SHP77 treated with DMSO at 0.1 percent for 48 hours (cell line): ENCODE measurements at regions not wholly inside any gene's neighbourhood (a gene's known extent, or its start where the extent isn't known, plus 50 kb on each side); places are given as distances from the start of the nearest gene placed in this dataset.
"Not testable (repeated sequence)": the region's sequence is repeated elsewhere in the genome, so short reads cannot be mapped to it uniquely, and the experiment has no call there.

Experiments used
- DNase-seq: peaks from one replicate; lab custom pipeline; 2025; lab: John Stamatoyannopoulos, UW

DNA sequence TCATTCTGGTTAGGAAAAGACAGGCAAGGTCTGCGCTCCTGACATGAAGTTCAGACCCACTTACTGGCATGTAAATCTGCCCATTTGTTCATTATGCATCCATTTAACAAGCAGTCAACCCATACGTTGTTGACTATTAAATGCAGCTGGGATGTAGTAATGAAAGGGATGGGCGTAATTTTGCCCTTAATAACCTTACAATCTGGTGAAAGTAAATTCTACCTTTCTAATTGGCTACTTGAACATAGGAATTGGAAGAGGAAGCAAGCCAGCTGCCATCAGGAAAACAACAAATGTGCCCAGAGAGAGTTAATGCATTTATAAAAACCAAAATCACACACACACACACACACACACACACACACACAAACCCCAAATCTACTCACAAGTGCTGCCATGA is 170.2 kb upstream of the PITRM1 start:
- no peak for DNase-seq

DNA sequence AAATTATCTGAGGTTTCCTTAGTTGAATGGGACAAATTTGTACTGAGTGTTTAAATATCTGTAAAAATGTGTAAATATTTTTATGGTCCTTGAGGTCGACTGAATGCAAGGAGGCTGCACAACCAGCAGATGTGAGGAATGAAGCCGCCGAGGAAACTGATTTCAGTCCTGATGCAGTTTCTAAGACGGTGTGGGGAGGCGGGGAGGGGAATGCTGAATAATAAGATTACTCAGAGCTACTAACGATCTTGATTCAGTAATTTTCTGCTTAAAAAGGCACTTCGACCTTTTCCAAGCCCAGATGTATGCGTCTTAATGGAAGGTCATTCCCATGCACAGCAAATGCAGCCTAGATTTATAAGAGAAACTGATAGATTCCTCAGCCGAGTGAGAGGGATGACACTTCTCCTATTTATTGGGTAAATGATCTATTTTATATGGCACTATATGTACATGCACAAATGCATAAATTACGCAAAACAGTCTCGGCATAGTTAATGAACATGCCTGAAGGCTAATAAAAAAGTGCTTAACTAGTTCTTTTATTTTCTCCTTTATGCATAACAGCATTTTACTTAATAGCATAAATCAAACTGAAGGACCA is 167.6 kb upstream of the PITRM1 start:
- no peak for DNase-seq

DNA sequence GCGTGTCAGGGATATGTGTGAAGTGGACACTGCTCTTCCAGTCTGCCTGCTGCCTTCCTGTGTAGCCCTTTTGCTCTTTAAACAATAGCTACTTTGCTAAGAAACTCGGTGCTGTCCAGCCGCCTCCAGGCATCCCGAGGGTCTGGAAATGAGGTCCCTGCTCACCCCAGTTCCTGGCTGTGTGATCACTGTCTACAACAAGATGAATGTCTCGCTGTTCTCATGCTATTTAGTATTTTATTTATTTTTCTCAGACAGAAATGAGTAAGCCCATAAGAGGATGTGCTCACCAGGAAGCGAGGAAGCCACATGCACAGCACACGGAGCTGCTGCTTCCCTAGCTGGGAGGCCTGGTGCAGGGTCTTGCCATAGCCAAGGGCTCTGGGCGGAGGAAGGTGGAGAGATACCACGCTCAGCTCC is 167.0 kb upstream of the PITRM1 start:
- no peak for DNase-seq

DNA sequence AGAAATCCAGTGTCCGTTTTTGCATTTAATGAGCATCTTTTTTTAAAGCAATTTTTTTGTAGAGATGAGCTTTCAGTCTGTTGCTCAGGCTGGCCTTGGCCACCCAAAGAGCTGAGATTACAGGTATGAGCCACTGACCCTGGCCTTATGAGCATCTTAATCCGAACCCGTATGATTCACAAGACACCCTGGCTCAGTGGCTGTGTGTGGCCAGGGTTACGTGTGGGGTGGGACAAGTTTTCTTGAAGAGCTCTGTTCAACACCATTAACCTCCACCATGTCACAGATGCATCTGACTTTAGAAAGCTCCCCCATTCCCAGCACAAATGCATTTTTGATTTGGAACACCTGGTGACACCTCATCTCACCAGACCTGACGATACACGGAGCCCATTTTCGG is 166.5 kb upstream of the PITRM1 start:
- DNase-seq = no peak

DNA sequence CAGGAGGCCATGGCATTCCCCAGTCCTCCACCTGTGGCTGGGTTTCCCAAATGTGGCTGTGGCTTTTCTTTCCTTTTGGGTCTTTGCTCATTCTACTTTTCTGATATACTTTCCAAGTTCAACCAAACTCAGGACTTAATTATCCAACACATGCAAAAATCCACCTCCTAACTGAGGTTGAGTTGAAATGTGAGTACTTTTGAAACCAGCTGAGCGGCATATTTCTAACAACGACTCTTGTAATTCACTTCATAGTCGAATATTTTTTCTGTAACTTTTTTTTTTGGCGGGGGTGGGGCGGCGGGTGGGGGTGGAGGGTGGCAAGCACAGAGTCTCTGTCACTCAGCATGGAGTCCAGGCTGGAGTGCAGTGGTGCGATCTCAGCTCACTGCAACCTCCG is 165.2 kb upstream of the PITRM1 start:
- DNase-seq = no peak

DNA sequence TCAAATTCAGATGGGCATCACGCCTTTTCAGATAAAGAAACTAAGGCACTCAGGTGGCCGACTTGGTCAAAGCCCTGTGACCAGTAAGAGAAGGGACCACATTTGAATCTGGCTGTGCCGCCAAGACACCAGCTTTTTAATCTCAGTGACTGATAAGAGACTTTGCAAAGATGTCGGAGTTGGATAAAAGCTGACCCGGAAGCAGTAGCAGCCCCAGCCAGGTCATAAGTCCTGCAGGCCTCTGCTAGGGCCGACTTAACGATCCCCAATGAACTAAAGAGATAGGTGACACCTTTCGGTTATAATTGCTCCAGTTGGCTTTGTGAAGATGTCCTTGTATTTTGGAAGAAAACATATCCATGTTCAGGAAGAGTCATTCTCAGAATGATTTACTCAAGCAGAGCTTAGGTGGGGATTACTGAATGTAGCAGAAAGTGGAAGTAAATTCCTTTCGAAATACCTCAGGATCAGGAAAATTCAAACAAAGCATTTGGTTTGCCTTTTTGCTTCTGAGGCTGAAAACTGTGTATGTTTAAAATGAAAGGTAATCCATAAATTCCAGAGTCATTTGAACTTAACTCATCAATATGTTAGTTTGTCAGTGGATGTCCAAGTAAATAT is 164.2 kb upstream of the PITRM1 start:
- DNase-seq = no peak

DNA sequence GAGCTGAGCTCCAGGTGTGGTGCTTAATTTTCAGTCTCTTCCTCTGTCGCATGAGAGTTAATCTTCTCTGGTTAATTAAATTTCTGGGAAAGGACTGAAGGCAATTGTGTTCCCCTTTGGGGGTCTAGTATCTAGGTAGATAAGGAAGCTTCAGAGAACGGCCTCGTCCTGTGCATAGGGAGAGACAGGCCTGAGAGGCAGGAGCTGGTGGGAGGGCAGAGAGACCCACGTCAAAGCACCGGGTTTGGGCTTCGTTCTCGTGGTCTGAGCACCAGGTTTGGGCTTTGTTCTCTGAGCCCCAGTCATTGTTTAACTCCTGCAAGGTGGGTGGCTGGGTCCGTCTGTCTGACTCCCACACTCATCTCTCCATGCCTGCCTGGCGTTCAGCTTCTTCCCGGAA is 160.8 kb upstream of the PITRM1 start:
- DNase-seq = no peak

DNA sequence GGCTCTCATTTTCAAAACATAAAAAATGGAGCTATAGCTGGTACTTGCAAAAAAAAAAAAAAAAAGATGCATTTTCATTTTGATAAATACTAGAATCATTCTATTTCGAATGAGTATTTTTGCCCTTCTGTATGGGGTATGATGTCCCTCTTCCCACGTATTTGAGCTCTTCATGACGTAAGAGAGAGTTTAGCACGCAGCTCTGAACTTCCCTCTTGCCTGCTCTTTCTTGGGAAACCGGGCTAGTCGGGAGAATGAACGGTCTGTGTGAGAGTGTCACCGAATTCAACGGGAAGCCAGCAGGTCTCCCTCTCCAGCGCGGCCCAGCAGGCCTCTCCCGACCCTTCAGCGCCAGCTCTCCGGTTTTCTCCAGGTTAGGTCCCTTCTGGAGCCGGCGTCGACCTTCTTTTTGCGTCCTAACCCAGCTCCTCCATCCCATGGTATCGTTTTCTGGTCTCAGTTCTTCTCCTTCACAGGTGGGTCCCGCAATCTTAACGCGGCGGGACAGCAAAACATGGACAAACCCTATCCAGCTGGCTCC is 159.2 kb upstream of the PITRM1 start:
- DNase-seq = no peak

DNA sequence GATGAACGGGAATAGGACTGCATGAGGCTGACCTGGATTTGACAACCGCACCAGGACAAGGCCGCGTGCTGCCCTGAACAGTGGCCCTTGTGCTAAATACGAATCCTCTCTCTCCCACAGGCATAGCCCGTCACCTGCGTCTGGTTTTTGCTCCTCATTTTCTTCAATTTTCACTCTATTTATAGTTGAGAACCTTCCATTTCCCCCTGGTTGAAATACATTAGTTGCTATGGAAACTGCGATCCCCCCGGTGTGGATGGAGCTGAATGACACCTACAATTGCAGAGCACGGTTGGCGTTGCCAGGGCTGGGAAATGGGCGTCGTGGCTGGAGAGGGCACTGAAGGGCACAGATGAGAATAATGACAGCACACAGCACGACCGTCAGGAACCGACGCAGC is 158.6 kb upstream of the PITRM1 start:
- DNase-seq = no peak

DNA sequence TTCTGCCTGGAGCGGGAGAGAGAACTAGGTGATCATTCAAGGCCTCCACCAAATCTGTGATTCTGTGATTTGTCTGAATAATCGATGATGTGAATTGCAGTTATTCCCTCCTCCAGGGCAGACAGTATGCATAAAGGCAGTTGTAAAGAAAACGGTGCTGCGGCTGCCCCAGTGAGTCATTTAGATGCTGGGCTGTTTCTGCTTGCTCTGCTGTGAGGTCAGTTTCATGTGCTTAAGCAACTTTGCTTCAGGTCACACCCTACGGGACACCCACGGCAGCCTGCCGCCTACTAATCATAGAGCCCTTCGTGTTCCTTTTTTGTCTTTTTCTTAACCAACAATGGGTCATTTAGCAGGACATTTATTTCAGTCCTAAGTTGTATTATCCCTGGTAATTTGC is 158.1 kb upstream of the PITRM1 start:
- no peak for DNase-seq

DNA sequence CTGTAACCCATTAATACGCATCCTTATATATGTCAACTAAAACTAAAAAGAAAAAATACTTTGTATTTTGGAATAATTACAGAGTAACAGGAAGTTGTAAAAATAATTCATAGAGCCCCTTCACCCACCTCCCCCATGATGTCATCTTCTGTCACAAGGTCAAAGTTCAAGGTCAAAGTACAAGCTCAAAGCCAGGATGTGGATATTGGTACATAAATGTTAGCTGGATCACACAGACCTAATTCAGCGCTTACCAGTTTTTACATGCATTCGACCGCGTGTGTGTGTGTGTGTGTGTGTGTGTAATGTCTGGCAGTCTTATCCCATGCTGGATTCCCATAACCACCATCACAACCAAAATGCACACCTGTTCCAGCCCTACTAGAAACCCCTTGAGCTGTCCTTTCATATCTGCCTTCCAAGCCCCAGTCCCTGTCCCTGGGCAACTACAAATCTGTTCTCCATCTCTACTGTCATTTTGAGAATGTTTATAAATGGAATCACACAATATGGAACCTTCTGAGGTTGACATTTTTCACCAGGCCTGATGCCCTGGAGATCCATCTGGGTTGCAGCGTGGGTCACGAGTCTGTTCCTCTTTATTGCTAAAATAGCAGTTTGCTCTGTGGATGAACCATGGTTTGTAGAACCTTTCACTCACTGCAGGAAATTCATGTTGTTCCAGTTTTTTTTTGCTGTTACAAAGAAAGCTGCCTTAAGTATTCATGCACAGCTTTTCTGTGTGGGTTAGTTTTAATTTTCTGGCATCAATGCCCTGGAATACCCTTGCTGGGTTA is 153.6 kb upstream of the PITRM1 start:
- DNase-seq = no peak

DNA sequence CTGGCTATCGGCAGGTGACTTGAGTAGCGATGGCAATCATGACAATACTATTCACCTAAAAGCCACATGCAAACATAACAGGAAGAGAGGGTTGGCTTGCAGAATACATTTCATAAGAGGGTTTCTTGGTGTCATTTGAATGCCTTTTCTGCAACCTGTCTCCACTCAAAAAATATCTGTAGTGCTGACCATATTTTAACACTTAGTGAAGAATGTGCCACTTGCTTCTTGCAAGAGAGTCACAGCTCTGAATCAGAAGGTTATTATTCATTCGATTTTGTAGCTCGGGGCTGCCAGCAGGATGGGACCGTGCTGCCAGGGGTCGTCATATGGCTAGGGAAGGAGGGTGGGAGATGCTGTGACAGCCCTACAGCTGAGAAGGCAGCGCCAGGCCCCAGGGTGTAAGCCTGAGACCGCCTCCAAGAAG is 152.0 kb upstream of the PITRM1 start:
- no peak for DNase-seq

DNA sequence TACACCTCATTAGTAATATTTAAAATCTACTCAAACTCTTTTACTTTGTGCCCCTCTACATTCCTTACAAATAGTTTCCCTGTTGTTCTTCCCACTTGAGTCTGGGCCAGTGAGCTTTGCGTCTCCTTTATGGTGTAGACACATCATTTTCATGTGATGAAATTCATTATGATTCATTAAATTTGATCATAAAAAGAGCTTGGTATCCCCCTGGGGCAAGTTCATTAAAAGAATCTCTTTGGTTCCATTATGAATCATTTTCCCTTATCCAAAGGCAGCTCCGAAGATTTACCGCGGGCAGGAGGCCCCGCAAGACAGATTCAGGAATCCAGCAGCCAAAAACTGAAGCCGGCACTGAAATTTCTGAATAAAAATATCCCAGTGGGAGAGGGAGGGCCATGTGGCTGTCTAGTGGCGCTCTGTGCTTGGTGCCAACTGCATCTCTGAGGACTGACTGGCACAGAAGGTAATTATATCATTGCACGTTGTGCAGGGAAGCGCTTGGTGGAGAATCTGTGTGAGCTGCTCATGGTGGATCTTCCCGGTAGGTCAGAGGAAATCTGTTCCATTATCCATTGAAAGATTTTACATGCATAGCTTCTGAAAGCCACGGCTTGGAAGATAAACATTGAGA is 151.4 kb upstream of the PITRM1 start:
- DNase-seq = no peak

DNA sequence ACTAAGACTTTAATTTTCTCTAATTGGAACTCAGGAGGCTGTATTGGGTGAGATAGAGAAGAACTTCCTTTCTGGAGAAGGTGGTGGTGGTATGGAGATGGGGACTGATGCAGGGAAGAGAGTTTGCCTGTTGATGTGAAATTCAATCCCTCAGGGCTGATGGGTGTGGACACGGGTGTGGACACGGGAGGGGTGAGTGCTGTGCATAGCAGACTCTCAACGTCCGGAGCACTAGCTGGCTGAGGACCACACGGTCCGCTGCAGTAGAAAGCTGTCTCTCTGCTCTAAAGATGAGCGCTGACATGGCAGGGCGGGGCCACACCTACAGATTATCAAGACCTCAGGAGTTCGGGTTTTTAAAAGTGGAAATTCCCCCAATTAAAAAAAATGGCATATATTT is 148.5 kb upstream of the PITRM1 start:
- no peak for DNase-seq

DNA sequence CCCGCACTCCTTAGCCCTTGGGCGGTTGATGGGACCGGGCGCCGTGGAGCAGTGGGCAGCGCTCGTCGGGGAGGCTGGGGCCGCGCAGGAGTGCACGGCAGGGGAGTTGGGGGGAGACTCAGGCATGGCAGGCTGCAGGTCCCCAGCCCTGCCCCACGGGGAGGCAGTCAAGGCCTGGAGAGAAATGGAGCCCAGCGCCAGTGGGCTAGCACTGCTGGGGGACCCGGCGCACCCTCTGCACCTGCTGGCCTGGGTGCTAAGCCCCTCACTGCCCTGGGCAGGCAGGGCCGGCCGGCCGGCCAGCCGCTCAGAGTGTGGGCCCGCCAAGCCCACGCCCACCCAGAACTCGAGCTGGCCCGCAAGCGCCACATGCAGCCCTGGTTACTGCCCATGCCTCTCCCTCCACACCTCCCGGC is 147.2 kb upstream of the PITRM1 start:
- DNase-seq = no peak

DNA sequence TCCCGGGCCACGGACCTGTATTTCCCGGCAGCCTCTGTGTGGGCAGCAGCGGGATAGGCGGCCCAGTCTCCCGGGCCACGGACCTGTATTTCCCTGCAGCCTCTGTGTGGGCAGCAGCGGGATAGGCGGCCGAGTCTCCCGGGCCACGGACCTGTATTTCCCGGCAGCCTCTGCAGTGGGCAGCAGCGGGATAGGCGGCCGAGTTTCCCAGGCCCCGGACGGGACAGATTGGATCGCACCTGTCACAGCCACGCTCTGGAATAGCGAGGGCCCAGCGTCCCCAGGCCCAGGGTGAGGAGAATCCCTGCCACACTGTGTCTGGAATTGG is 145.9 kb upstream of the PITRM1 start:
- DNase-seq = not testable (repeated sequence)

DNA sequence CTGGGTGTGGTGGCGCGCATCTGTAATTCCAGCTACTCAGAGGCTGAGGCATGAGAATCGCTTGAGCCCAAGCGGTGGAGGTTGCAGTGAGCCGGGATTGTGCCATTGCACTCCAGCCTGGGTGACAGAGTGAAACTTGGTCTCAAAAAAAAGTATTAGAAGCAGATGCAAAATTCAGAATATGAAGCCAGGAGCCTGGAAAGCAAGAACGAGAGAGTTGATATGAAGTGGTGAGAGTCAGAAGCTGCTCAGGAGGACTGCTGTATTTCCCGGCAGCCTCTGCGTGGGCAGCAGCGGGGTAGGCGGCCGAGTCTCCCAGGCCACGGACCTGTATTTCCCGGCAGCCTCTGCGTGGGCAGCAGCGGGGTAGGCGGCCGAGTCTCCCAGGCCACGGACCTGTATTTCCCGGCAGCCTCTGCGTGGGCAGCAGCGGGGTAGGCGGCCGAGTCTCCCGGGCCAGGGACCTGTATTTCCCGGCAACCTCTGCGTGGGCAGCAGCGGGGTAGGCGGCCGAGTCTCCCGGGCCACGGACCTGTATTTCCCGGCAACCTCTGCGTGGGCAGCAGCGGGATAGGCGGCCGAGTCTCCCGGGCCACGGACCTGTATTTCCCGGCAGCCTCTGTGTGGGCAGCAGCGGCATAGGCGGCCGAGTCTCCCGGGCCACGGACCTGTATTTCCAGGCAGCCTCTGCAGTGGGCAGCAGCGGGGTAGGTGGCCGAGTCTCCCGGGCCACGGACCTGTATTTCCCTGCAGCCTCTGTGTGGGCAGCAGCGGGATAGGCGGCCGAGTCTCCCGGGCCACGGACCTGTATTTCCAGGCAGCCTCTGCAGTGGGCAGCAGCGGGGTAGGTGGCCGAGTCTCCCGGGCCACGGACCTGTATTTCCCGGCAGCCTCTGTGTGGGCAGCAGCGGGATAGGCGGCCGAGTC is 145.2 kb upstream of the PITRM1 start:
- not testable (repeated sequence) for DNase-seq

DNA sequence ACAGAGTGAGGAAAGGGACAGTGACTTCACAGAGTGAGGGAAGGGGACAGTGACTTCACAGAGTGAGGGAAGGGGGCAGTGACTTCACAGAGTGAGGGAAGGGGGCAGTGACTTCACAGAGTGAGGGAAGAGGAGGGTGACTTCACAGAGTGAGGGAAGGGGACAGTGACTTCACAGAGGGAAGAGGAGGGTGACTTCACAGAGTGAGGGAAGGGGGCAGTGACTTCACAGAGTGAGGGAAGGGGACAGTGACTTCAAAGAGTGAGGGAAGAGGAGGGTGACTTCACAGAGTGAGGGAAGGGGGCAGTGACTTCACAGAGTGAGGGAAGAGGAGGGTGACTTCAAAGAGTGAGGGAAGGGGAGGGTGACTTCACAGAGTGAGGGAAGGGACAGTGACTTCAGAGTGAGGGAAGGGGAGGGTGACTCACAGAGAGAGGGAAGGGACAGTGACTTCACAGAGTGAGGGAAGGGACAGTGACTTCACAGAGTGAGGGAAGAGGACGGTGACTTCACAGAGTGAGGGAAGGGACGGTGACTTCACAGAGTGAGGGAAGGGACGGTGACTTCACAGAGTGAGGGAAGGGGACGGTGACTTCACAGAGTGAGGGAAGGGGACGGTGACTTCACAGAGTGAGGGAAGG is 142.0 kb upstream of the PITRM1 start:
- DNase-seq = not testable (repeated sequence)

DNA sequence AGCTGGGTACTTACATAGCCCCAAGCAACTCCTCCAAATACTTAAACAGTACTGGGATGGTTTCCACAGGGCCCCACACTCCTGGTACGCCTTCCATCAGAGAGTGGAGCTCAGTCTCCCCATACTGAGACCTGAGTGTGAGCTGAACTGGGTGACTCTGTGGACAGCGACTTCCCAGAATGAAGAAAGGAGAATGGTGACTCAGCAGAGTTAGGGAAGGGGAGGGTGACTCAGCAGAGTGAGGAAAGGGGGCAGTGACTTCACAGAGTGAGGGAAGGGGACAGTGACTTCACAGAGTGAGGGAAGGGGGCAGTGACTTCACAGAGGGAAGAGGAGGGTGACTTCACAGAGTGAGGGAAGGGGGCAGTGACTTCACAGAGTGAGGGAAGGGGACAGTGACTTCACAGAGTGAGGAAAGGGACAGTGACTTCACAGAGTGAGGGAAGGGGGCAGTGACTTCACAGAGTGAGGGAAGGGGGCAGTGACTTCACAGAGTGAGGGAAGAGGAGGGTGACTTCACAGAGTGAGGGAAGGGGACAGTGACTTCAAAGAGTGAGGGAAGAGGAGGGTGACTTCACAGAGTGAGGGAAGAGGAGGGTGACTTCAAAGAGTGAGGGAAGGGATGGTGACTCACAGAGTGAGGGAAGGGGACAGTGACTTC is 141.3 kb upstream of the PITRM1 start:
- not testable (repeated sequence) for DNase-seq

DNA sequence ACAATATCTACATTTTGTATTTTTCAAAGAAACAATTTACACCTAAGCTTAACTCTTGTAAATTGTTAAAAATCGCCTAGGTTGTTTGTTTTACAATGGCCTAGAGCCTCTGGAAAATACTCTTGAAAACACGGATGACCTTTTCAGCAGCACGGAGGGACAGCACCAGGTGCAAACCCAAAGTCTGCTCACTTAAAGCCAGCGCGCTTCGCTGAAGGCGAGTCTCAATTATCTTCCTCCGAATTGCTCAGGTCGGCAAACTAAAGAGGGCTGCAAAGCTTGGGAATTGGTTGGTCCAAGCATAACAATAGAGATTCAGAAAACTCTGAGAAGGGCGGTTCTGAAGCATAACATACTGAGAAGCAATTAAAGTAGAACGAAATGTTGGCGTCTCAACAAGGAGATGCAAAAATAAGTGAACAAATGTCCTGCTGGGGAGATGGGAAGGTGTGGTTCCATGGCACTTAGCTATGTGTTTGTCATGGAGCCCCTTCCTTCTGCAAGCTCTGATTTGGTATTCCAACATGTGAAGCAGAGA is 139.9 kb upstream of the PITRM1 start:
- DNase-seq = no peak
